Hippocampal formation (tissue), 2 donors: ENCODE measurements at regions not wholly inside any gene's neighbourhood (a gene's known extent, or its start where the extent isn't known, plus 50 kb on each side); places are given as distances from the start of the nearest gene placed in this dataset.

Source experiments
- DNase-seq, 2 donors: peaks; one replicate each; lab custom pipeline; 2025; lab: John Stamatoyannopoulos, UW

DNA sequence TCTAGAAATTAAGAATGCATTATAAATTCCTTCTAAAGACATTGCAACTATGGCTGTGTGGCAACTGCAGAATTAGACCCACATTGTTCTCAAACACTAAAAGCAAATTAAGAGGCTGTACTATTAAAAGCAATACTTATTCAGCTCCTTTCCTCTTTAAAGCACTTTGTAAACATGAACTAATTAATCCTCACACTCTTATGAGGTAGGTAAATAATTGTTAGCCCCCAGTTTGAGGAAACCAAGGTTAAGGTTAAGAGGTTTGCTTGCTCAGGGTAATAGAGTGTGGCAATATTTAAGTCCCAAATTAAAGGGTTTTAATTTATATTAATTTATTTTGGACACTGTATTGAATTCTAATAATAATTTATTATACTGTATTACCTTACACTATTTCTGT is 553.8 kb downstream of the LRRIQ3 start:
- DNase-seq: no peak

GRCh38 chr1:73639494-73639893 is 558.5 kb downstream of the LRRIQ3 start:
- DNase-seq: no peak

DNA sequence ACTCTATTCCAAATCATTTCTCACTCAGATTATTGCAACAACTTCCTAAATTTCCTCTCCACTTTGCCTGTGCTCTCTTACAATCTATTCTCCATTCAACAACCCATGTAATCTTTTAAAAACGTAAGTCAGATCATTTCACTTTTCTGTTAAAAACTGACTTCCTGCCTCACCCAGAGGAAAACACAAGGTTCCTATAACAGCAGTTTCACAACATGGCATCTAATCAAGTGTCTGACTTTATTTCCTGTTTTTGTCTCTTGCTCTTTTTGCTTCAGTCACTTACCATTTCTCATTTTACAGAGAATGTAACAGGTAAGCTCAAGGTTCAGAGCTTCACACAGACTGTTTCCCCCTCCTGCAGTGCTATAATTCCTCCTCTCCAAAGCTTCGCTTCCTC is 560.7 kb downstream of the LRRIQ3 start:
- no peak for DNase-seq

DNA sequence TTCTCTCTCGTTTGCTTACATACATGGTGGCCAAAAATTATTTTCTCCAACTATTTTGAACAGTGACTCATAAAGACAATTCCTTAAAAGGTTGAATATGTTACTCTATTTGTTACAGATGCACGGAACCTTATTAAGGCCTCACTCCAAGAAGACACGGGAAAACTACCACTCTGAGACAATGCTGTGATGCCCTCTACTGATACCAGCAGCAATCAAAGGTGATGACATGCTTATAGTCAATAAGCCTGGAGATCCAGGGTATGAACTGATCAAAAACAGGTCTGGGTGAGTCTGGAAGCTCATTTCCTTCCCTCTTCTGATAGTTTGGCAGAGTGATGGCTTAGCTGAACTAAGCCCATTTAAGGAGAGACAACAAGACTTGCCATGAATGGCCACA is 563.0 kb downstream of the LRRIQ3 start:
- DNase-seq: no peak

DNA sequence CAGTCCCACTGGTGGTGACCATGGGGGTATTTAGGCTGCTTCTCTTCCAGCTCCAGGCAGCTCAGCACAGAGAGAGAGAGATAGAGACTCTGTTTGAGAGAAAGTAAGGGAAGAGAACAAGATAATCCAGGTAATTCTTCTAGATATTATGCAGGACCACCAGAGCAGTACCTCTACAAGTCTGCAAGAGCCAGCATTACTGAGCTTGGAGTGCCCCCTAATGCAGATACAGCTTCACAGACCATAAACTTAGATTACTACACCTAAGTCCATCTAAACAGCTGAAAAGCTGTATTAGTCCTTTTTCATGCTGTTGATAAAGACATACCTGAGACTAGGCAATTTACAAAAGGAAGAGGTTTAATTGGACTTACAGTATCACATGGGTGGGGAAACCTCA is 570.3 kb downstream of the LRRIQ3 start:
- DNase-seq: no peak

DNA sequence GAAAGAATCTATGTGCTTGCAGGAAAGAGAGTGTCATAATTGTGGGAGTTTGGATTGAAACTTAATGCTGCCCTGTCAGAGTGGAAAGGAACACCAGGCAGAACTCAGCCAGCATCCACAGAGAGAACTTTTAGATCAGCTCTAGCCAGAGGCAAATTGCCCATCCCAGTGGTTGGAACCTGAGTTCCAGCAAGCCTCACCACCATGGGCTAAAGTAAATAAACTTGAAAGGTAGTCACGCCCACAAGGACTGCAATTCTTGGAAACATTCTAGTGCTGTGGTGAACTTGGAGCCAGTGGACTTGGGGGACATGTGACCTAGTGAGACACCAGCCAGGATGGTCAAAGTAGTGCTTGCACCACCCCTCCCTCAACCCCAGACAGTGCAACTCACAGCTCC is 571.6 kb downstream of the LRRIQ3 start:
- DNase-seq: no peak

GRCh38 chr1:73623946-73624345 is 574.0 kb downstream of the LRRIQ3 start:
- DNase-seq: no peak

DNA sequence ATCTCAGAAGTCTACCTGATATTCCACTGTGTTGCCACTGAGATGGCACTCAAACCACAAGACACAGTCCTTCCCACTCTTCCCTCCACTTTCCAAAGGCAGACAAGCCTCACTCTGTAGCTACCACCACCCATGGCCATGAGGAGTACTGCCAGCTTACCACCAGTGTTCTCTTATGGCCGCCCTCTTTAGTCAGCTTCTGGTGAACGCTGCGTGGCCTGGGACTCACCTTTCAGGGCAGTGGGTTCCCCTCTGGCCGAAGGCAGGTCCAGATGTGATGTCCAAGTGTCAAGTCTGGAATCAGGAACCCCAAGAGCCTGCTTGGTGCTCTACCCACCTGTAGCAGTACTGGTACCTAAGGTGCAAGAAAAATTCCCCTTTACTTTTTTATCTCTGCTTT is 580.8 kb downstream of the LRRIQ3 start:
- DNase-seq: no peak

DNA sequence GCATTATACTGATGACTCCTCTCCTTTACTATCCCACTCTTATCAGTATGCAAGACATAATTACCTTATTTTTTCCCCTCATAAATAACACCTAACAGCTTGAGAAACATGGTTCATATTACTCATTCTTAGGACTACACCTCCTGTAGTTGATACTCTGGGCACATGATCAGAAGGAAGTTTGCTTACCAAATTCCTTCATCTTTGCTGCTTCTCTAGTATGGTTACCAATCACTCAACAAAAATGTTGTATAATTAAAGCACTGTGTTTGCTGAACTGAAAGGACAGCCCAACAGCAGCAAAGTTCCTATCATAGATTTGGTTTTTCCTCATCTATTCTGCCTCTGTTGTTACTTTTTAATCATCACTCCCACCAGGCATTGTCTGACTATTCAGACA is 586.3 kb downstream of the LRRIQ3 start:
- no peak for DNase-seq

- DNase-seq: no peak
Observed at GRCh38 chr1:73604739-73605138, 593.2 kb downstream of the LRRIQ3 start.

GRCh38 chr1:73604211-73604610 is 593.8 kb downstream of the LRRIQ3 start:
- DNase-seq: no peak

GRCh38 chr1:73593804-73594203 is 604.2 kb downstream of the LRRIQ3 start:
- no peak for DNase-seq

- no peak for DNase-seq
Observed at GRCh38 chr1:73593364-73593763, 604.6 kb downstream of the LRRIQ3 start.

- DNase-seq: no peak
Observed at GRCh38 chr1:73587080-73587479, 610.9 kb downstream of the LRRIQ3 start.

GRCh38 chr1:73577206-73577605 is 620.8 kb downstream of the LRRIQ3 start:
- no peak for DNase-seq

GRCh38 chr1:73576083-73576482 is 621.9 kb downstream of the LRRIQ3 start:
- no peak for DNase-seq

- DNase-seq: no peak
Observed at GRCh38 chr1:73564294-73564693, 633.7 kb downstream of the LRRIQ3 start.

DNA sequence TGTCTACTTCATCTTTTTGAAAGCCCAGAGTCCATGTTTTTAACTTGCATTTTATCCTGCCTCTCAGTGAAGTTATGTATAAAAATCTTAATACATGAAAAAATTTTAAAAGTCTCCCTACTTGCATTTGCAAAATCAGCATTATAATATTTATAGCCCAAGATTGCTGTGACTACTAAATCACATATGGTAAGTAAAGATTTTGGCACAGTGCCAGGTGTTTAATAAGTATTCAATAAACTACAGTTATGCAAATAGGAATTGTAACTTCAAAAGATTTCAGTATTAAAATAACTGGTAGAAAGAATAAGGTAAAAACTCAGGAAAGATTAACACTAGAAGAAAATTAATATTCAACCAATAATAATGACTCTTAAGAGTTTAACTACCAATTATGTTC is 641.7 kb downstream of the LRRIQ3 start:
- no peak for DNase-seq

DNA sequence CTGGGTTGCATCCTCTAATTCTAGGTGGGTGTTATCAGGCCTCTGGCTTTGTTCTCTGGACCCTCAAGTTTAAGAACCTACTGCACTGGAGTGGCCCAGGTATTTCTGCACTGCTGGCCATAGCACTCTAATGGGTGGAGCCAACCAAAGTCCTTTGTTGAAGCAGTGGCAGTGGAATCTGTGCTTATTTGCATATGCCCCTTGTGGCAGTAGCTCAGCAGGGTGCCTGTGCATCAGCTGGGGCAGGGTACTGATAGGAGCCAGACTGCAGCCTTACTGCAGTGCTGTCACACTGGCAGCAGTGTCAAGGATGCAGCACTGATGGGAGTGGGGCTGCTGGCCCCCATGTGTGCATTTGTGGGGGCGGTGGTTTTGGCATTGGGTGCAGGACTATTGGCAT is 660.6 kb downstream of the LRRIQ3 start:
- DNase-seq: no peak

DNA sequence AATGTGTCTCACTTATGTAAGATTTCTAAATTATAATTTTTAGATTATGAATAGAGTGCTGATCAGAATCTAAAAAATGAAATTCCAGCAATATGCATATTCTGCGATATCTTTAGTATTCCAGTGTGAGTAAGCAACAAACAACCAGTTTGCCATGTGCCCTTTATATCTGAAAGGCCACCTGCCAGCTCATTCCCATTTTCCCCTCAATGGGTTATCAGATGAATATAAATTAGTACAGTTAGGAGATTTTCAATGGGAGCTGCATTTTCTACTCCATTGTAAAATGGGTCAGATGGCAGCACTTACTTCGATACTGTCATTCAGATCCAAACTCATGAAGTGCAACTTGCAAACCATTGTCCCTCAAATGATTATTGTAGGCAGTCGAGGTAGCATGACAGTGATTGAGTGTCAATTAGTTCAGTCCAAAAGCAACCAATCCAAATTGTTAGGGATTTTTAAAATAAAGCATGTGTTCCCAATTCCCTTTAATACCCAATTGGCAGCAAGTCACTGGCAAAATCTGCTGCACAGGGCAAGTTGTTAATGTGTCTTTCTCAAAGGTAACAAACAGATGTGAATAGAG is 680.3 kb downstream of the LRRIQ3 start:
- DNase-seq: no peak

DNA sequence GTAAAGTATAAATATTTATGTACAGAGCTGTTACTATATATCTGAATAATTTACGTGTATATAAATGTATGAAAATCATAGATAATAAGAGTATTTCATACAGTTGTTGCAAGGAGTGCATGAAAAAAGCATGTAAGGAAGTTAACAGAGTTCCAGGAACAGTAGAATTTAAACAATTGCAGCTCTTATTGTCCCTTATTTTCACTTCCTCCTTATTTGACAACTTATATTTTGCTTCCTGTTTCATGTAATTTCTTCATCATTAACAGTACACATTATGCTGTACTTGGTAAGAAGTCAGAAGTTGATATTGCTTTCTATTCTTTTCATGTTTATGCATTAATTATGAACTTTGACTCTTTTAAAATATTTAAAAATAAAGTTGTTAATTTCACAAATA is 681.5 kb downstream of the LRRIQ3 start:
- DNase-seq: no peak

- DNase-seq: no peak
Observed at GRCh38 chr1:73511038-73511437, 686.9 kb downstream of the LRRIQ3 start.

- DNase-seq: no peak
Observed at GRCh38 chr1:73500154-73500553, 697.8 kb downstream of the LRRIQ3 start.

GRCh38 chr1:73499671-73500070 is 698.3 kb downstream of the LRRIQ3 start:
- no peak for DNase-seq

DNA sequence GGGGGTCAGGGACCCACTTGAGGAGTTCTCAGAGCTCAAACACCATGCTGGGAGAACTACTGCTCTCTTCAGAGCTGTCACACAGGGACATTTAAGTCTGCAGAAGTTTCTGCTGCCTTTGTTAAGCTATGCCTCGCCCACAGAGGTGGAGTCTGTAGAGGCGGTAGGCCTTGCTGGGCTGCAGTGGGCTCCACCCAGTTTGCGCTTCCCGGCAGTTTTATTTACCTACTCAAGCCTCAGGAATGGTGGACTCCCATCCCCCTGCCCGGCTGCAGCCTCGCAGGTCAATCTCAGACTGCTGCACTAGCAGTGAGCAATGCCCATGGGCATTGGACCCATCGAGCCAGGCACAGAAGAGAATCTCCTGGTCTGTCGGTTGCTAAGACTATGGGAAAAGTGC is 706.4 kb downstream of the LRRIQ3 start:
- DNase-seq: no peak
